ENCODE measurements at regions not wholly inside any gene's neighbourhood (a gene's known extent, or its start where the extent isn't known, plus 50 kb on each side); places are given as distances from the start of the nearest gene placed in this dataset.

GRCh38 chr5:57937501-57938173 lies 455.0 kb upstream of the ACTBL2 start:
- TF ChIP-seq CTCF (IDR thresholded peaks at IDR 0.05; ENCODE audit: control extremely low read depth in 1 of 3, insufficient read depth in 1 of 3, low read depth in 1 of 3, low read length in 3 of 3) = no peak
- TF ChIP-seq PHF8 (conservative IDR thresholded peaks at IDR 0.05; ENCODE audit: low read depth, low read length) = no peak
- no peak for TF ChIP-seq RNF2 (IDR thresholded peaks at IDR 0.05; ENCODE audit: borderline replicate concordance, low read depth, low read length, missing control alignments, poor library complexity, severe bottlenecking)

Measured in H1 (cell line).